ENCODE measurements at regions not wholly inside any gene's neighbourhood (a gene's known extent, or its start where the extent isn't known, plus 50 kb on each side); places are given as distances from the start of the nearest gene placed in this dataset.

- TF ChIP-seq EZH2 (IDR thresholded peaks at IDR 0.05; ENCODE audit: insufficient read depth, poor library complexity, severe bottlenecking) = no peak
- TF ChIP-seq EZH2phosphoT487 (IDR thresholded peaks at IDR 0.05; ENCODE audit: insufficient read depth, low read depth) = no peak
Measured at GRCh38 chr16:61014869-61015268, 1021.4 kb downstream of the CDH8 start.
